ENCODE measurements at regions not wholly inside any gene's neighbourhood (a gene's known extent, or its start where the extent isn't known, plus 50 kb on each side); places are given as distances from the start of the nearest gene placed in this dataset.

GRCh38 chr20:40961686-40962640, 66.7 kb upstream of the TOP1 start:
- no peak for DNase-seq

- DNase-seq = no peak
These were observed 65.7 kb upstream of the TOP1 start for GRCh38 chr20:40962733-40963504.

- DNase-seq = no peak
These were observed 65.1 kb upstream of the TOP1 start for GRCh38 chr20:40963505-40963845.

- no peak for DNase-seq
These were observed 63.0 kb upstream of the TOP1 start for GRCh38 chr20:40965671-40966070.

GRCh38 chr20:40966103-40966502, 62.5 kb upstream of the TOP1 start:
- DNase-seq = no peak

GRCh38 chr20:40966516-40967185, 62.0 kb upstream of the TOP1 start:
- no peak for DNase-seq

- no peak for DNase-seq
These were observed 60.9 kb upstream of the TOP1 start for GRCh38 chr20:40967700-40968099.

- DNase-seq = peak; percentile 26
These were observed 59.6 kb upstream of the TOP1 start for GRCh38 chr20:40968816-40969562.

GRCh38 chr20:40970218-40970617, 58.4 kb upstream of the TOP1 start:
- no peak for DNase-seq

GRCh38 chr20:40977218-40977617, 51.4 kb upstream of the TOP1 start:
- no peak for DNase-seq

- no peak for DNase-seq
These were observed 49.9 kb upstream of the TOP1 start for GRCh38 chr20:40978761-40979160.

Data from NCI-H1048 (cell line).